ENCODE measurements at regions not wholly inside any gene's neighbourhood (a gene's known extent, or its start where the extent isn't known, plus 50 kb on each side); places are given as distances from the start of the nearest gene placed in this dataset.

DNA sequence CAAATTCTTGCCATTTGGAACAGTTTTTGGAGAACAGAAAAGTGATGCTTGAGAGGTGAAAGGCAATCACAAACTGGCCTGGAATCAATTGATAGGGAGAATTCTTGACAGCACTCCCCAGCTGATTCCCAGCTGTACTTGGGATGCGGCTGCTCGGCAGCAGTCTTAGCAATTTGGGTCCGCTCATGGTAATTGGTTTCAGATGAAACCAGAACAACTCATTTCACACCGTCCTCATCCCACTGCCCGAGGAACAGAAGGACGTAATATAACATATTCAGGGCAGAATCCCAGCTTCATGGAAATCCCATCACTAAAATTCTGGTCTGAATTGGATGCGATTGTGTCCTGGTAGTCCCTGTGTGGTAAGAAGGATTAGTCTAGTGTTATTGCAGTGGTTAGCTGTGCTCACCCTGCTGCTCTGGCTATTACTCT is 223.3 kb upstream of the FERD3L start:
- TF ChIP-seq POLR2A (IDR thresholded peaks at IDR 0.05; ENCODE audit: low read length) (no peak), E2F6 (IDR thresholded peaks at IDR 0.05; ENCODE audit: borderline replicate concordance, low read depth) (no peak), BHLHE40 (IDR thresholded peaks at IDR 0.05; ENCODE audit: low read depth, low read length) (no peak), RFX5 (IDR thresholded peaks at IDR 0.05) (no peak), ZSCAN20 (CRISPR knock-in tag; IDR thresholded peaks at IDR 0.05) (no peak), RAD21 (conservative IDR thresholded peaks at IDR 0.05 in 1 of 2, IDR thresholded peaks at IDR 0.05 in 1 of 2) (no peak), GATA3 (IDR thresholded peaks at IDR 0.05; ENCODE audit: borderline replicate concordance) (no peak)
- TF ChIP-seq, protein P1, sequence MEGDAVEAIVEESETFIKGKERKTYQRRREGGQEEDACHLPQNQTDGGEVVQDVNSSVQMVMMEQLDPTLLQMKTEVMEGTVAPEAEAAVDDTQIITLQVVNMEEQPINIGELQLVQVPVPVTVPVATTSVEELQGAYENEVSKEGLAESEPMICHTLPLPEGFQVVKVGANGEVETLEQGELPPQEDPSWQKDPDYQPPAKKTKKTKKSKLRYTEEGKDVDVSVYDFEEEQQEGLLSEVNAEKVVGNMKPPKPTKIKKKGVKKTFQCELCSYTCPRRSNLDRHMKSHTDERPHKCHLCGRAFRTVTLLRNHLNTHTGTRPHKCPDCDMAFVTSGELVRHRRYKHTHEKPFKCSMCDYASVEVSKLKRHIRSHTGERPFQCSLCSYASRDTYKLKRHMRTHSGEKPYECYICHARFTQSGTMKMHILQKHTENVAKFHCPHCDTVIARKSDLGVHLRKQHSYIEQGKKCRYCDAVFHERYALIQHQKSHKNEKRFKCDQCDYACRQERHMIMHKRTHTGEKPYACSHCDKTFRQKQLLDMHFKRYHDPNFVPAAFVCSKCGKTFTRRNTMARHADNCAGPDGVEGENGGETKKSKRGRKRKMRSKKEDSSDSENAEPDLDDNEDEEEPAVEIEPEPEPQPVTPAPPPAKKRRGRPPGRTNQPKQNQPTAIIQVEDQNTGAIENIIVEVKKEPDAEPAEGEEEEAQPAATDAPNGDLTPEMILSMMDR (IDR thresholded peaks at IDR 0.05), result no peak
- TF ChIP-seq, protein P2, sequence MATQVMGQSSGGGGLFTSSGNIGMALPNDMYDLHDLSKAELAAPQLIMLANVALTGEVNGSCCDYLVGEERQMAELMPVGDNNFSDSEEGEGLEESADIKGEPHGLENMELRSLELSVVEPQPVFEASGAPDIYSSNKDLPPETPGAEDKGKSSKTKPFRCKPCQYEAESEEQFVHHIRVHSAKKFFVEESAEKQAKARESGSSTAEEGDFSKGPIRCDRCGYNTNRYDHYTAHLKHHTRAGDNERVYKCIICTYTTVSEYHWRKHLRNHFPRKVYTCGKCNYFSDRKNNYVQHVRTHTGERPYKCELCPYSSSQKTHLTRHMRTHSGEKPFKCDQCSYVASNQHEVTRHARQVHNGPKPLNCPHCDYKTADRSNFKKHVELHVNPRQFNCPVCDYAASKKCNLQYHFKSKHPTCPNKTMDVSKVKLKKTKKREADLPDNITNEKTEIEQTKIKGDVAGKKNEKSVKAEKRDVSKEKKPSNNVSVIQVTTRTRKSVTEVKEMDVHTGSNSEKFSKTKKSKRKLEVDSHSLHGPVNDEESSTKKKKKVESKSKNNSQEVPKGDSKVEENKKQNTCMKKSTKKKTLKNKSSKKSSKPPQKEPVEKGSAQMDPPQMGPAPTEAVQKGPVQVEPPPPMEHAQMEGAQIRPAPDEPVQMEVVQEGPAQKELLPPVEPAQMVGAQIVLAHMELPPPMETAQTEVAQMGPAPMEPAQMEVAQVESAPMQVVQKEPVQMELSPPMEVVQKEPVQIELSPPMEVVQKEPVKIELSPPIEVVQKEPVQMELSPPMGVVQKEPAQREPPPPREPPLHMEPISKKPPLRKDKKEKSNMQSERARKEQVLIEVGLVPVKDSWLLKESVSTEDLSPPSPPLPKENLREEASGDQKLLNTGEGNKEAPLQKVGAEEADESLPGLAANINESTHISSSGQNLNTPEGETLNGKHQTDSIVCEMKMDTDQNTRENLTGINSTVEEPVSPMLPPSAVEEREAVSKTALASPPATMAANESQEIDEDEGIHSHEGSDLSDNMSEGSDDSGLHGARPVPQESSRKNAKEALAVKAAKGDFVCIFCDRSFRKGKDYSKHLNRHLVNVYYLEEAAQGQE (IDR thresholded peaks at IDR 0.05), result no peak
- TF ChIP-seq, protein P3, sequence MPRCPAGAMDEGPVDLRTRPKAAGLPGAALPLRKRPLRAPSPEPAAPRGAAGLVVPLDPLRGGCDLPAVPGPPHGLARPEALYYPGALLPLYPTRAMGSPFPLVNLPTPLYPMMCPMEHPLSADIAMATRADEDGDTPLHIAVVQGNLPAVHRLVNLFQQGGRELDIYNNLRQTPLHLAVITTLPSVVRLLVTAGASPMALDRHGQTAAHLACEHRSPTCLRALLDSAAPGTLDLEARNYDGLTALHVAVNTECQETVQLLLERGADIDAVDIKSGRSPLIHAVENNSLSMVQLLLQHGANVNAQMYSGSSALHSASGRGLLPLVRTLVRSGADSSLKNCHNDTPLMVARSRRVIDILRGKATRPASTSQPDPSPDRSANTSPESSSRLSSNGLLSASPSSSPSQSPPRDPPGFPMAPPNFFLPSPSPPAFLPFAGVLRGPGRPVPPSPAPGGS (IDR thresholded peaks at IDR 0.05), result no peak

Data from A549 (cell line).